Heart right ventricle (tissue), 16 donors: ENCODE measurements at regions not wholly inside any gene's neighbourhood (a gene's known extent, or its start where the extent isn't known, plus 50 kb on each side); places are given as distances from the start of the nearest gene placed in this dataset.

Experiments used
- ATAC-seq, 8 donors: fragments of 200-7000 bp; cut with Tn5 transposase; one replicate each; pipeline ENCODE4 v1.9.1; 2020; ENCODE audit warnings: mild to moderate bottlenecking in 8 of 8, moderate library complexity in 8 of 8, moderate number of reproducible peaks in 1 of 8
- DNase-seq, 2 donors: peaks; one replicate each; pipeline ENCODE4 v3.0.0-alpha.2; 2020
- H3K27ac ChIP-seq, 10 donors: fragments of 200-600 bp; sonication (generic) in 2 of 10; one replicate each; pipeline versions ENCODE4 v1.5.0 to v1.8.0; 2020 to 2022; ENCODE audit warnings: mild to moderate bottlenecking in 3 of 10
- H3K27me3 ChIP-seq, 7 donors: fragments of 200-600 bp; one replicate each; pipeline ENCODE4 v1.8.0; 2021 to 2022; ENCODE audit warnings: mild to moderate bottlenecking in 2 of 7
- H3K36me3 ChIP-seq, 9 donors: fragments of 200-600 bp; sonication (generic) in 1 of 9; one replicate each; pipeline versions ENCODE4 v1.5.0 to v1.8.0; 2020 to 2022; ENCODE audit warnings: mild to moderate bottlenecking in 2 of 9
- H3K4me1 ChIP-seq, 9 donors: fragments of 200-600 bp; sonication (generic) in 1 of 9; one replicate each; pipeline versions ENCODE4 v1.5.0 to v1.8.0; 2020 to 2022; ENCODE audit warnings: mild to moderate bottlenecking in 4 of 9
- H3K4me3 ChIP-seq, 10 donors: fragments of 200-600 bp; sonication (generic) in 2 of 10; one replicate each; pipeline versions ENCODE4 v1.5.0 to v1.8.0; 2020 to 2022; ENCODE audit warnings: mild to moderate bottlenecking in 7 of 10, moderate library complexity in 2 of 10
- H3K9me3 ChIP-seq, 11 donors: fragments of 200-600 bp in 10 of 11; sonication (generic) in 2 of 11; one replicate each; pipeline versions ENCODE4 v1.5.0 to v1.8.0; 2013 to 2022; ENCODE audit warnings: mild to moderate bottlenecking in 2 of 11, control low read depth in 1 of 11, moderate library complexity in 1 of 11
- CTCF ChIP-seq, 9 donors: fragments of 200-600 bp; sonication (generic) in 2 of 9; IDR thresholded peaks; one replicate each; pipeline versions ENCODE4 v1.5.0 to v1.8.0; 2021 to 2022; ENCODE audit warnings: antibody characterized with exemption in 9 of 9, mild to moderate bottlenecking in 5 of 9, moderate library complexity in 1 of 9
- WGBS, 2 donors: extraction: QIAGEN DNeasy Blood & Tissue Kit; methylation state at CpG; one replicate each; pipeline ENCODE4 v1.1.7; 2013; ENCODE audit warnings: inconsistent platforms in 1 of 2; 5-methylcytosine and 5-hydroxymethylcytosine counted together
- intact Hi-C, 10 donors: fragments of 100-400 bp; cut with DNase I; formaldehyde crosslinking; loops; one replicate each; pipeline versions ENCODE4 v1.11.1 to v1.14.2; 2022
- donor health status: Arrhythmogenic right ventricular cardiomyopathy.
- donor health status: ischemic (EF 13 %, LVEDD 7.1; RV severe dilation, severe dysfunction).
- donor health status: healthy with polysubstance abuse.
- donor health status: DM: no; HTN: yes; CAD: no.
- donor health status: DM: no; HTN: no; CAD: no.
- donor health status: ischemic (EF 25% LVEDD 6.9; RV normal size, moderate dysfunction).
- donor health status: ischemic (EF 25% LVEDD 5.7; RV mildly dilated, moderate dysfunction).
- donor health status: healthy.
- donor health status: DM: yes; HTN: yes; CAD: no.
- donor health status: Ischemic cardiomyopathy.
- donor health status: ischemic (EF 35%, LVEDD 5.7; RV mildly dilated, moderate dysfunction).
- donor health status: nonischemic (EF 11% LVEDD 7.7; RV severe dilation, severe dysfunction).
- donor health status: DM: yes; HTN: yes; CAD: no.
- donor health status: PGD.
- donor health status: ischemic (EF 29% LVEDD 5.4; RV normal size, mild dysfunction).
- donor health status: nonischemic (EF 23%, LVEDD 6.1; RV moderate dilation, normal function).

DNA sequence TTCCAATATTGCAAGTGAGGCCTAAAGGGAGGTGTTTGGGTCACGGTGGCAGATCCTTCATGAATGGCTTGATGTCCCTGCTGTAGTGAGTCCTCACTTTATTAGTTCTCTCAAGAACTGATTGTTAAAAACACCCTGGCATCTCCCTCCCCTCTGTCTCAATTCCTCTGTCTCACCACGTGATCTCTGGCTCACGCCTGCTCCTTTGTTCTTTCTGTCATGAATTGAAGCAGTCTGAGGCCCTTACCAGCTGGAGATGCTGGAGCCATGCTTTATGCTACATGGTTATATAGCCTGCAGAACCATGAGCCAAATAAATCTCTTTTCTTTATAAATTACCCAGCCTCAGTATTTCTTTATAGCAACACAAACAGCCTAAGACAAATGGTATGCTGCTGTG is 980.7 kb upstream of the GRIA3 start:
- no peak for DNase-seq
- Histone ChIP-seq H3K27me3 (no peaks in the 10 kb centered on the region), H3K9me3 (no peaks in the 10 kb centered on the region), H3K4me1 (no peaks in the 10 kb centered on the region), H3K4me3 (no peak overlapping the region), H3K36me3 (no peaks in the 10 kb centered on the region), H3K27ac (no peak overlapping the region)
- ATAC-seq, result no peak
- intact Hi-C loops, result no loop called here
- 37 to 38% methylated on average over 3 of the region's 3 CpGs for WGBS, 2 donors
- no peak for TF ChIP-seq CTCF (IDR thresholded peaks at IDR 0.05)

- TF ChIP-seq CTCF (IDR thresholded peaks at IDR 0.05), result no peak
- DNase-seq (no peak), ATAC-seq (no peak)
- Histone ChIP-seq H3K4me3 (no peak overlapping the region), H3K27ac (no peak overlapping the region), H3K36me3 (no peaks in the 10 kb centered on the region), H3K27me3 (peaks cover 0 to 8% (median 0%) of the 10 kb centered on the region in 7 donors), H3K9me3 (no peaks in the 10 kb centered on the region), H3K4me1 (no peaks in the 10 kb centered on the region)
- intact Hi-C loops, result no loop called here
- 69 to 77% methylated on average over 4 of the region's 4 CpGs for whole genome bisulfite sequencing, 2 donors
Observed at GRCh38 chrX:122218666-122219065, 965.4 kb upstream of the GRIA3 start.

DNA sequence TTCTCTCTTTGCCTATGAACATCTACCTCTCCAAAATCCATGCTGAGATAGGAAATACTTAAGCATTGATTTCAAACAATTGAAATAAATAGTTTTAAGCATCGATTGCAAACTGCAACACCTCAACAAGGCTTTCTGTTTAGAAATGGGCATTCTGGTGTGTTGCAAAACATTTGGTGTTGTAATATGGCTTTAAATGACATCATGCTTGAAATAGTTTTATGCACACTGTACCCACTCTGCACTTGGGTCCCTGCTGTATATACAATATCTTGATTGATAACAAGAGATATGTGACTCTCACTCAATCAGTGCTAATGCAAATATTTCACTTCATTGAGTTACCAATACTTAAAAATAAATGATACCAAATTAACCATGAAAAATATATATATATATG is 964.9 kb upstream of the GRIA3 start:
- Histone ChIP-seq H3K27ac (no peak overlapping the region), H3K27me3 (peaks cover 0 to 8% (median 0%) of the 10 kb centered on the region in 7 donors), H3K4me3 (no peak overlapping the region), H3K36me3 (no peaks in the 10 kb centered on the region), H3K9me3 (no peaks in the 10 kb centered on the region), H3K4me1 (no peaks in the 10 kb centered on the region)
- TF ChIP-seq CTCF (IDR thresholded peaks at IDR 0.05), result no peak
- intact Hi-C loops, result no loop called here
- 63% methylated on average over 1 of the region's 1 CpG for WGBS, 2 donors
- no peak for DNase-seq
- no peak for ATAC-seq

- no peak overlapping the region for H3K27ac ChIP-seq
- no peak for ATAC-seq
Observed at GRCh38 chrX:122219735-122220134, 964.3 kb upstream of the GRIA3 start.

More at GRCh38 chrX:122219735-122220134, 964.3 kb upstream of the GRIA3 start:
- H3K9me3 ChIP-seq, result no peaks in the 10 kb centered on the region
- intact Hi-C loops, result no loop called here
- DNase-seq, result no peak
- no peak overlapping the region for H3K4me3 ChIP-seq
- H3K4me1 ChIP-seq, result no peaks in the 10 kb centered on the region
- TF ChIP-seq CTCF (IDR thresholded peaks at IDR 0.05), result no peak
- WGBS, 2 donors, result 65 to 82% methylated on average over 3 of the region's 3 CpGs
- H3K36me3 ChIP-seq, result no peaks in the 10 kb centered on the region
- H3K27me3 ChIP-seq, result peaks cover 0 to 8% (median 0%) of the 10 kb centered on the region in 7 donors
